Left ventricle myocardium superior (tissue), 1 donor: ENCODE measurements at regions not wholly inside any gene's neighbourhood (a gene's known extent, or its start where the extent isn't known, plus 50 kb on each side); places are given as distances from the start of the nearest gene placed in this dataset.
A peak's percentile ranks its signal among the peaks of the same experiment; 100 is the strongest.
"Not testable (repeated sequence)": the region's sequence is repeated elsewhere in the genome, so short reads cannot be mapped to it uniquely, and the experiment has no call there.

Experiments used
- ATAC-seq: fragments of 200-7000 bp; cut with Tn5 transposase; one replicate; pipeline ENCODE4 v1.9.1; 2020; ENCODE audit warnings: mild to moderate bottlenecking, moderate library complexity
- DNase-seq: peaks from one replicate; pipeline ENCODE4 v3.0.0-alpha.2; 2020
- intact Hi-C: fragments of 100-400 bp; cut with micrococcal nuclease; formaldehyde crosslinking; loops from one replicate; pipeline ENCODE4 v1.11.0; 2022
- donor health status: DM: no; HTN: yes; CAD: no; lungs with severe emphysema.

- intact Hi-C loops, result no loop called here
- no peak for ATAC-seq
- DNase-seq, result no peak
These were observed 77.4 kb upstream of the SMURF2 start for GRCh38 chr17:64739316-64740058.

DNA sequence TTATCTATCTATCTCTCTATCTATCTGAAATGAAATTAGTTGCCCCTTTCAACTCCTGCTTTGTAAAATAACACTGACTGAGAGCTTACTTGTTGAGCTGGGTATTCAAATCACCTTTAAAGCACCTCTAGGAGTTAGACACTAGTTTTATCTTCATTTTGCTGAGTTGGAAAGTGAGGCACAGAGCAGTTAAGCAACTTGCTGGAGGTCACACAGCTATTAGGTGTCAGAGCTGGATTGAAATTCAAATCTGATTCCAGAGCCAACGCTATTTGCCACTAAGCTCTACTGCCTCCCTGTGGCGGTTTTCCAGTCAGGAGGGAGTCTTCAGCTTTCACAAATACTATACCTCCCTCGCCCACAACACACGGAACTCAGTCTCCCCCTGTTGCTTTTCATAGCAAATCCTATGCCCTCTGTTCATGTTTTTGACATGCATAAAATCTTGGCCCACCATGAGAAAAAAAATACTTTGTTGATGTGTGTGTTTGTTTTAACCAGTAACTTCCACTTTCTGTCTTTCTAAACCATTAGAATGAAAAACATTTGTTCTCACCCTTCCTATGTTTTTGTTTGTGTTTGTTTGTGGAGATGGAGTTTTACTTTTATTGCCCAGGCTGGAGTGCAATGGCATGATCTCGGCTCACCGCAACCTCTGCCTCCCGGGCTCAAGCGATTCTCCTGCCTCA, 74.8 kb upstream of the SMURF2 start:
- intact Hi-C loops, result no loop called here
- DNase-seq (no peak), ATAC-seq (no peak)

DNA sequence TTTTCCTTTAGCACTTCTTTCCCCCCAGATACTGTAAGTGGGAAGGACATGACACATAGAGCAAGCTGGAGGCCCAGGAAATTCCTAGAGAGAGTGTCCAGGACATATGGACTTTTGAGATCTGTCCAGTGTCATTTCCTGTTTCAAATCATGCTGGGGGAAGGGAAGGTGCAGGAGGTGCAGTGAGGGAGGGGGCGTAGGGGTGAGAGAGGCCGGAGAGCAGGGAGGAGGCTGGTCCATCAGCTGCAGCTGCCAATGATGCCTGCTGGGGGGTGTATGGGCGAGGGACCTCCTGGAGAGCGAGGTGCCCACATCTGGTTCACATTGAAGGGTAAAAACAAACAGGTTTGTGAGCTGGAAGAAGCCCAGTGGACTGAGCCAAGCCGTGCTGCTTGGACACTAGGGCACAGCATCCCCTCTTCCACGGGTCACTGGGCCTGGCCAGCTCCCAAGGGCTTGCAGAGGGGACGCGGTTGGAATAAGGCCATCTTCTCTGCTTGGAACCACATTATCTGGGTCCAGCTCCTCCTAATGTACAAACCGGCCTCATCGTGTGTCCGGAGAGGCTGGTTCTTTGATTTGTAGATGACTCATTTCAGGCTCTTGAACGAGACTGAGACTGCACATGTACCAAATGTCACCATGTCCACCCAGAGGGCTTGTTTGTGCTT, 70.4 kb upstream of the SMURF2 start:
- intact Hi-C loops, result no loop called here
- DNase-seq, result peak; percentile 55
- ATAC-seq, result peak; percentile 73

- intact Hi-C loops, DNase-seq, ATAC-seq: not testable (repeated sequence)
These were observed 67.9 kb upstream of the SMURF2 start for GRCh38 chr17:64730023-64730422.

DNA sequence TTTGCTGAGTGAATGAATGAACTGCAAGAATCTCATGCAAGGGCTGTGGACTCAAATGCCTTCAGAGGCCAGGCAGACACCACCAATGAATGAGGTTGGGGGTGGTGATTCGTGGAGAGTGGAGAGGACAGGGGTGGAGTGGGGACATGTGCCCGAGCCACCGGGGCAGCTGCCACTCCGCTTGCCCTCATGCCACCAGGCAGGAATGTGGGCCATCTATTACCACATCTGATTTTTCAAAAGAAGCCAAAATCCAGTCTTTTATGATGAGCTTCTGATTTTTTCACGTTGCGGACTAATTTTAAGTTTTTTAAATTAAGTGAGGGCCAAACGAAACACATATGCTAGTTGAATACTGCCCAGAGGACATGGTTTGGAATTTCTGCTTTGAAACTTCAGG, 67.1 kb upstream of the SMURF2 start:
- ATAC-seq (no peak), DNase-seq (no peak)
- intact Hi-C loops, result no loop called here

DNA sequence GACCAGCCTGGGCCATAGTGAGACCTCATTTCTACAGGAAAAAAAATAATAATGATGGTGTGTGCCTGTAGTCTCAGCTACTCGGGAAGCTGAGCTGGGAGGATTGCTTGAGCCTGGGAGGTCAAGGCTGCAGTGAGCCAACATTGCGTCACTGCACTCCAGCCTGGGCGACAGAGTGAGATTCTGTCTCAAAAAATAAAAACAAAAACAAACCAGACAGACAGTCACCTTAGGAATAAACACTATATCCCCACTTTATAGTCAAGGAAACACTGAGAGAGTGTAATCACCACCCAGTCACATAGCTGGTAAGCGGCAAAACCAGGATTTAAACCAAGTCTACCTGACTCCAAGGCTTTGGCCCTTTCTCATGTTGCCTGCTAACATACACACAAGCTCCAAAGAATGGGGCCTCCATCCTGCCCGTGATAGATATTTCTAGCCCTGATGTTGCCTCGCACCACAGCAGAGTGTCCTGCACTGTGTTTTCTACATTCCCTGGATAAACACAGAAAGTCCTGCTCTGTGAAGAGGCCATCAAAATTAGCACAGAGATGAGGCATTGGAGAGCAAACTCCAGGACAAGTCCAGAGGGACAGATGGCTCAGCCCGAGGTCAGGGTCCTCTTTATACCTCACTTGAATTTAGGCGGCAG, 66.1 kb upstream of the SMURF2 start:
- ATAC-seq (peak; percentile 24), DNase-seq (peak; percentile 47)
- intact Hi-C loops, result no loop called here

- ATAC-seq, intact Hi-C loops, DNase-seq: not testable (repeated sequence)
These were observed 63.9 kb upstream of the SMURF2 start for GRCh38 chr17:64726025-64726424.

DNA sequence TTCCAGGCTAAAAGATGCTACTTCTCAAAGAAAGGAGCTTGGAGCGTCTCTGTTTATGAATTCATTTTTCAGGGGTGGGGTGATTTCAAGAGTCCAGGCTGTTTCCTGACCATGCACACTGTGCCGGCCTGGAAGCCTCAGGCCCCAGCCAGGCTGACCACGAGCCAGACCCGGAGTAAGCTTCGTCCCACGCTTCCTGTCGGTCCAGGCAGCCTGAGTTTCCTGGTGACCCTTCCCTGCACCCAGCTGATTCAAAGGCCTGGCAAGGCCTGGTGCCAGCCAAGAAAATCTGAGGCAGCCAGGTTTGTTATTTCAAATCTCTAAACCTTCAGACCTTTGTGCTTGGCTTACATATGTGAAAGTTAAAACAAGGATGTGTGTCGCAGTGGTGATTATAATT, 62.1 kb upstream of the SMURF2 start:
- intact Hi-C loops, result not testable (repeated sequence)
- ATAC-seq (peak; percentile 95), DNase-seq (peak; percentile 70)

GRCh38 chr17:64723781-64724180, 61.7 kb upstream of the SMURF2 start:
- no peak for DNase-seq
- ATAC-seq, result no peak
- intact Hi-C loops, result no loop called here

- intact Hi-C loops, result not testable (repeated sequence)
These were observed 59.4 kb upstream of the SMURF2 start for GRCh38 chr17:64721556-64721955.

GRCh38 chr17:64720253-64720652, 58.1 kb upstream of the SMURF2 start:
- DNase-seq, intact Hi-C loops, ATAC-seq: not testable (repeated sequence)

More at GRCh38 chr17:64721556-64721955, 59.4 kb upstream of the SMURF2 start:
- not testable (repeated sequence) for ATAC-seq, DNase-seq

DNA sequence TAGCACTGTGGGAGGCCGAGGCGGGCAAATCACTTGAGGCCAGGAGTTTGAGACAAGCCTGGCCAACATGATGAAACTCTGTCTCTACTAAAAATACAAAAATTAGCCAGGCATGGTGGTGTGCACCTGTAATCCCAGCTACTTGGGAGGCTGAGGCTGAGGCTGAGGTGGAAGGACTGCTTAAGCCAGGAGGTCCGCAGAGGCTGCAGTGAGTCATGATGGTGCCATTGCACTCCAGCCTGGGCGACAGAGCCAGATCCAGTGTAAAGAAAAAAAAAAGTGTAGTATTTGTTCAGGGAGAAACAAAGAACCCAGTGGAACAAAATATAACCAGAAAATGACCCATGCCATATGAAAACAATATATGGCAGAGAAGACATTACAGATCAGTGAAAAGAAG, 57.4 kb upstream of the SMURF2 start:
- ATAC-seq, DNase-seq, intact Hi-C loops: not testable (repeated sequence)

DNA sequence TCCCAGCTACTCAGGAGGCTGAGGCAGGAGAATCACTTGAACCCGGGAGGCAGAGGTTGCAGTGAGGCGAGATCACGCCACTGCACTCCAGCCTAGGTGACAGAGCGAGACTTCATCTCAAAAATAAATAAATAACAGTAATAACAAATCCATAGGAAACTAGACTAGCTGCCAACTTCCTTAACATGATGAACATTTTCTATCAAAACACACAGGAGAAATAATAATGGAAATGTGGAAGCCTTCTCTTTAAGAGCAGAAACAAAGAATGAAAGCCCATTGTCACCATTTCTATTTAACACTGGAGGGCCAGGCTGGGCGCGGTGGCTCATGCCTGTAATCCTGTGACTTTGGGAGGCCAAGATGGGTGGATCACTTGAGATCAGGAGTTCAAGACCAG, 56.7 kb upstream of the SMURF2 start:
- intact Hi-C loops, ATAC-seq, DNase-seq: not testable (repeated sequence)

DNA sequence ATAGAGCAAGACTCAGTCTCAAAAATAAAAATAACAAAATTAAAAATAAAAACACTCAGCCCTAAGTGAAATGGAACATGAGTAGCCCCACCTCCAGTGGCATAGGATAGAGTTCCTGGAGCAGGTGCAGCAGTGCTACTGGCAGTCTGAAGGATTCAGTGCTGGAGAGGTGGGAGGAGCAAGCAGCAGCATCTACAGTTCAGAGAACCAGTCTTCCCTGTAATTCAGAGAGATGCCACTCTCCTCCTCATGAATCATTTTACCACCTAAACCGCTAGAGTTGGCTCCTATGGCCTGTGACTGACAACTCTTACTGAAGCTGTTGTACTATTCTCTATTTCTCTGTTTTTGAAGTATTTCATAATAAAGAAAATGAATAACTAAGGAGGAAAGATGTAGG, 56.0 kb upstream of the SMURF2 start:
- no peak for DNase-seq
- no peak for ATAC-seq
- intact Hi-C loops, result no loop called here

DNA sequence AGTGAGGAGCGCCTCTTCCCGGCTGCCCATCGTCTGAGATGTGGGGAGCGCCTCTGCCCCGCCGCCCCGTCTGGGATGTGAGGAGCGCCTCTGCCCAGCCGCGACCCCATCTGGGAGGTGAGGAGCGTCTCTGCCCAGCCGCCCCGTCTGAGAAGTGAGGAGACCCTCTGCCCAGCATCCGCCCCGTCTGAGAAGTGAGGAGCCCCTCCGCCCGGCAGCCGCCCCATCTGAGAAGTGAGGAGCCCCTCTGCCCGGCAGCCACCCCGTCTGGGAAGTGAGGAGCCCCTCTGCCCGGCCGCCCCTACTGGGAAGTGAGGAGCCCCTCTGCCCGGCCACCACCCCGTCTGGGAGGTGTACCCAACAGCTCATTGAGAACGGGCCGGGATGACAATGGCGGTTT, 54.4 kb upstream of the SMURF2 start:
- DNase-seq, intact Hi-C loops, ATAC-seq: not testable (repeated sequence)

DNA sequence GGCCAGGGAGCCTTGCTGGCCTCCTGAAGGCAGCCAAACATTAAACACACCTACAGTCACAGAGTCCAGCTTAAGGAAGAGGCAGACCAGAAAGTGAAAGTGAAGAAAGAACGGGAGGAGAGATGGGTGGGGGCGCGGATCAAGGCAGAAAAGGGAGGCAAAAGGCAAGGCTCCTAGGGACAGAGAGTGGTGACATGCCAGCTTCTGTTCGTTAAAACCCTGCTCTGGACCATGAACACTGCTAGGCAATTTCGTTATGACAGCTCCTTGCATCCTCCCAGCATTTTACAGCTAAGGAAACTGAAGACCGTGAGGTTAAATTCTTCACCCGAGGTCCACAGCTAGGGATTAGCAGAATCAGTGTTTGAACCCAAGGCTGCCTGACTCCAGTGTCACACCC, 51.7 kb upstream of the SMURF2 start:
- intact Hi-C loops, DNase-seq: not testable (repeated sequence)
- peak; percentile 59 for ATAC-seq

GRCh38 chr17:64712557-64713351, 50.6 kb upstream of the SMURF2 start:
- ATAC-seq, DNase-seq, intact Hi-C loops: not testable (repeated sequence)
